ENCODE measurements at regions not wholly inside any gene's neighbourhood (a gene's known extent, or its start where the extent isn't known, plus 50 kb on each side); places are given as distances from the start of the nearest gene placed in this dataset.

DNA sequence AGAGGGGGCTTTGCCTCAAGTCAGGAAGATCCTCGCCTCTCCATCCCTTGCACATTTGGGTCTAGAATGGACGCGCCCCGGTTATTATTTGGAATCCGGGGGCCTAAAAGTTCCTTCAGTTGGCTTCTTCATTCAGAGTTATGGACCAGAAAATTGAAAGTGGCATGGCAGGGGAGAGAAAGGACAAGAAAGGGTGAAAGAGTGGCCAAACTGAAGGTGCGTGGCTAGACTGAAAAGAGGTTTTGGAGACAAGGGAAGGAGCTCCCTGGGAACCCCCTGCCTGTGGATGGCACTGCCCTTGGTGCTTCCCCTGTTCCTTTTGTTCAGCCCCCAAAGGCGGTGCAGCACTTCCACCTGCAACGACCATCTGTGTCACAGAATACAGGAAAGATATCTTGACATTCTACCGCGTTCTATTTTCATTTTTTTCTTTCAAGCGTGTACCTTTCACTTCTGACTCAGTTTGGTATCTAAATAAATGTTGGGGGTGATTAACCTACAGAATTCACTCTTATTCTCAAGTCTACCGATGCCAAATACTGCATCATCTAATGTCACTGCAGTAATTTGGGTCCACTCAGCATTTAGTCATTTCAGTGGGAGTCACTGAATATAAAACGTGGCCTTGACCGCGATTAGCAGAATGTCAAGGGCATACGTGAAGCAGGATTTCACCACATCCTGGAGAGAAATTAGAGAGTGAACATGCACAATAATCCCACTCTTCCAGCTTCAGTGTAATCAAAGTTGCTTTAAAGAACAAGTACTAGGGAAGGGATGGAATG is 88.1 kb upstream of the ARHGAP32 start:
- Histone ChIP-seq H3K4me1 (ENCODE audit: insufficient read depth, low read length) (peaks cover 63% of the 10 kb centered on the region), H3K27me3 (ENCODE audit: low read length) (no peaks in the 10 kb centered on the region), H3F3A (ENCODE audit: low read length, unreplicated experiment) (no peaks in the 10 kb centered on the region), H3K9me3 (ENCODE audit: low read length) (no peaks in the 10 kb centered on the region), H3K79me2 (ENCODE audit: low read length) (peaks cover 33% of the 10 kb centered on the region), H3K27ac (ENCODE audit: low read length) (peak overlapping the region; percentile 84), H4K20me1 (ENCODE audit: low read length) (peaks cover 11% of the 10 kb centered on the region), H3K9ac (ENCODE audit: low read length) (peak overlapping the region; percentile 87), H3K36me3 (ENCODE audit: low read depth, low read length) (no peaks in the 10 kb centered on the region), H2AFZ (ENCODE audit: low read length) (peak overlapping the region; percentile 86), H3K4me3 (ENCODE audit: low read length) (peak overlapping the region; percentile 83), H3K9me2 (replicated peaks; ENCODE audit: low read length) (no peaks in the 10 kb centered on the region), H3K4me2 (ENCODE audit: low read length) (peak overlapping the region; percentile 99)
- intact Hi-C loops (cut with micrococcal nuclease), result loop anchor here (1.0 kb wide), 1 partner anchor 161 kb away; no protein-coding TSS in a partner anchor
- BruUV-seq (replicated peaks), result TSS peak; percentile 71
- DNase-seq (peak; percentile 92), ATAC-seq (peak; percentile 18)
- CTCF ChIA-PET, result no interaction called here
- TF ChIP-seq, protein P1, sequence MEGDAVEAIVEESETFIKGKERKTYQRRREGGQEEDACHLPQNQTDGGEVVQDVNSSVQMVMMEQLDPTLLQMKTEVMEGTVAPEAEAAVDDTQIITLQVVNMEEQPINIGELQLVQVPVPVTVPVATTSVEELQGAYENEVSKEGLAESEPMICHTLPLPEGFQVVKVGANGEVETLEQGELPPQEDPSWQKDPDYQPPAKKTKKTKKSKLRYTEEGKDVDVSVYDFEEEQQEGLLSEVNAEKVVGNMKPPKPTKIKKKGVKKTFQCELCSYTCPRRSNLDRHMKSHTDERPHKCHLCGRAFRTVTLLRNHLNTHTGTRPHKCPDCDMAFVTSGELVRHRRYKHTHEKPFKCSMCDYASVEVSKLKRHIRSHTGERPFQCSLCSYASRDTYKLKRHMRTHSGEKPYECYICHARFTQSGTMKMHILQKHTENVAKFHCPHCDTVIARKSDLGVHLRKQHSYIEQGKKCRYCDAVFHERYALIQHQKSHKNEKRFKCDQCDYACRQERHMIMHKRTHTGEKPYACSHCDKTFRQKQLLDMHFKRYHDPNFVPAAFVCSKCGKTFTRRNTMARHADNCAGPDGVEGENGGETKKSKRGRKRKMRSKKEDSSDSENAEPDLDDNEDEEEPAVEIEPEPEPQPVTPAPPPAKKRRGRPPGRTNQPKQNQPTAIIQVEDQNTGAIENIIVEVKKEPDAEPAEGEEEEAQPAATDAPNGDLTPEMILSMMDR (conservative IDR thresholded peaks at IDR 0.05; ENCODE audit: low read depth, low read length), result no peak
- TF ChIP-seq EZH2phosphoT487 (IDR thresholded peaks at IDR 0.05; ENCODE audit: borderline replicate concordance, low read length) (no peak), EZH2 (IDR thresholded peaks at IDR 0.05; ENCODE audit: low read length, unreplicated experiment) (no peak)
- POLR2A ChIA-PET (ENCODE audit: unreplicated experiment), result no interaction called here

DNA sequence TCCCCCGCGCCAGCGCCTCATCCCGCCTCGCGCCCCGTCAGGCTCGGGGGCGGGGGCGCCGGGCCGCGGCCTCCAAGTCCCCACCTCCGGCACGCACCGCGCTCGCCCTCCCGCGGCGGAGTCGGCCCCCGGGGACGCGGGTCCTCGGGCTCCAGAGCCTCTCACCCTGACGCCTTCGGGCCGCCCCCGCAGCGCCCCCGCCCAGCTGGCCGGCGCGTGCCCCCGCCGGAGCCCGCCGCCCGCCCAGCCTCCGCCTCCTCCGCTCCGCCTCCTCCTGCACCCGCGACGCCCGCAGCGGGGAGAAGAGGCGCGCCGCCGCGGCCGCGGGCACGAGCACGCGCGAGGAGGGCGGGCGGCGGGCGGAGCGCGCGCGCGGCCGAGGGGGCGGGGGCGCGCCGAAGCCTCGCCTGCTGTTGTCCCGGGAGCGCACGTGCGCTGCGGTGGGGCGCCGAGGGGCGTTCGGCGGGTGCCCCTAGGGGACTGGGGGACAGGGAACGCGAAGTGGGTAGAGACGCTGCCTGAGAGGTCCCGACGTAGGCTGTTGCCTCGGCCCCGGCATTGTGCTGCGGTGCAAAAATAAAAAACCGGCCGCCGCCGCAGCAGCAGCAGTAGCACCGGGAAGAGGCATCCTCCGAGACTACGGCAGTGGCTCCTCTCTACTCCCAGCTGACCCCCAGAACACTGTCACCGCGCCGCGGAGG is 87.4 kb upstream of the ARHGAP32 start:
- Histone ChIP-seq H3K4me1 (ENCODE audit: insufficient read depth, low read length) (peaks cover 55% of the 10 kb centered on the region), H2AFZ (ENCODE audit: low read length) (peak overlapping the region; percentile 86), H3K9ac (ENCODE audit: low read length) (peak overlapping the region; percentile 87), H3F3A (ENCODE audit: low read length, unreplicated experiment) (no peaks in the 10 kb centered on the region), H3K9me2 (replicated peaks; ENCODE audit: low read length) (no peaks in the 10 kb centered on the region), H3K36me3 (ENCODE audit: low read depth, low read length) (no peaks in the 10 kb centered on the region), H3K4me2 (ENCODE audit: low read length) (peak overlapping the region; percentile 99), H3K79me2 (ENCODE audit: low read length) (peaks cover 41% of the 10 kb centered on the region), H3K9me3 (ENCODE audit: low read length) (no peaks in the 10 kb centered on the region), H3K4me3 (ENCODE audit: low read length) (peak overlapping the region; percentile 83), H4K20me1 (ENCODE audit: low read length) (peaks cover 11% of the 10 kb centered on the region), H3K27ac (ENCODE audit: low read length) (peak overlapping the region; percentile 84), H3K27me3 (ENCODE audit: low read length) (no peaks in the 10 kb centered on the region)
- POLR2A ChIA-PET (ENCODE audit: unreplicated experiment), result interaction anchor here (0.5 kb wide), 1 partner anchor 87 kb away, joined by 9 read pairs; no protein-coding TSS in a partner anchor
- ATAC-seq, result peak; percentile 64
- intact Hi-C loops (cut with micrococcal nuclease), result loop anchor here (1.0 to 2.0 kb wide), 2 partner anchors 137 to 160 kb away; no protein-coding TSS in a partner anchor
- peak; percentile 86 for DNase-seq
- CTCF ChIA-PET, result no interaction called here
- BruUV-seq (replicated peaks), result no TSS peak
- TF ChIP-seq EZH2 (IDR thresholded peaks at IDR 0.05; ENCODE audit: low read length, unreplicated experiment), result no peak
- no peak for TF ChIP-seq EZH2phosphoT487 (IDR thresholded peaks at IDR 0.05; ENCODE audit: borderline replicate concordance, low read length)
- TF ChIP-seq, protein P1 (conservative IDR thresholded peaks at IDR 0.05; ENCODE audit: low read depth, low read length), result no peak

All from PC-3 (cell line).